Muscle of leg (tissue), 3 donors: ENCODE measurements at regions not wholly inside any gene's neighbourhood (a gene's known extent, or its start where the extent isn't known, plus 50 kb on each side); places are given as distances from the start of the nearest gene placed in this dataset.
"Not testable (repeated sequence)": the region's sequence is repeated elsewhere in the genome, so short reads cannot be mapped to it uniquely, and the experiment has no call there.

ENCODE experiments used
- DNase-seq: peaks from one replicate; pipeline ENCODE4 v3.0.0; 2013
- H3K27ac ChIP-seq: one replicate; pipeline ENCODE4 v1.5.1; 2013; ENCODE audit warnings: mild to moderate bottlenecking, low read length, control low read depth
- H3K27me3 ChIP-seq: one replicate; pipeline ENCODE4 v1.6.1; 2013; ENCODE audit warnings: low read length; ENCODE audit not compliant: control insufficient read depth, insufficient read depth
- H3K36me3 ChIP-seq: one replicate; pipeline ENCODE4 v1.6.1; 2013; ENCODE audit warnings: low read length; ENCODE audit not compliant: control insufficient read depth, insufficient read depth
- H3K4me1 ChIP-seq: one replicate; pipeline ENCODE4 v1.6.1; 2013; ENCODE audit warnings: low read length; ENCODE audit not compliant: control insufficient read depth, insufficient read depth
- H3K4me3 ChIP-seq: one replicate; pipeline ENCODE4 v1.5.1; 2013; ENCODE audit warnings: low read length, control low read depth
- H3K9me3 ChIP-seq: replicated peaks from 2 replicates; pipeline ENCODE4 v1.6.1; 2013; ENCODE audit warnings: low read depth, low read length; ENCODE audit not compliant: control insufficient read depth
- WGBS: methylation state at CpG from one replicate; pipeline ENCODE4 v1.1.5; 2013; ENCODE audit warnings: missing lambda C conversion rate; ENCODE audit not compliant: insufficient coverage; 5-methylcytosine and 5-hydroxymethylcytosine counted together

GRCh38 chr4:72945719-72946336 lies 123.7 kb downstream of the COX18 start:
- Histone ChIP-seq H3K4me1 (no peaks in the 10 kb centered on the region), H3K9me3 (no peaks in the 10 kb centered on the region), H3K27me3 (no peaks in the 10 kb centered on the region), H3K4me3 (no peak overlapping the region), H3K27ac (no peak overlapping the region), H3K36me3 (no peaks in the 10 kb centered on the region)
- 90% methylated on average over 2 of the region's 5 CpGs for WGBS
- DNase-seq = no peak

GRCh38 chr4:72942565-72942964 lies 127.0 kb downstream of the COX18 start:
- no peak for DNase-seq
- Histone ChIP-seq H3K9me3 (no peaks in the 10 kb centered on the region), H3K4me1 (no peaks in the 10 kb centered on the region), H3K27me3 (no peaks in the 10 kb centered on the region), H3K27ac (no peak overlapping the region), H3K36me3 (no peaks in the 10 kb centered on the region), H3K4me3 (no peak overlapping the region)
- WGBS = no CpG with 5 or more reads among the region's 4 CpGs

GRCh38 chr4:72938516-72938915 lies 131.0 kb downstream of the COX18 start:
- no peaks in the 10 kb centered on the region for H3K36me3 ChIP-seq
- H3K4me1 ChIP-seq = no peaks in the 10 kb centered on the region
- H3K27ac ChIP-seq = no peak overlapping the region
- no peaks in the 10 kb centered on the region for H3K27me3 ChIP-seq
- no peaks in the 10 kb centered on the region for H3K9me3 ChIP-seq
- no CpG with 5 or more reads among the region's 2 CpGs for WGBS
- no peak for DNase-seq
- H3K4me3 ChIP-seq = no peak overlapping the region

- no peaks in the 10 kb centered on the region for H3K9me3 ChIP-seq
- no peaks in the 10 kb centered on the region for H3K27me3 ChIP-seq
- H3K4me3 ChIP-seq = no peak overlapping the region
- H3K4me1 ChIP-seq = no peaks in the 10 kb centered on the region
- WGBS = no CpG with 5 or more reads among the region's 1 CpG
- H3K27ac ChIP-seq = no peak overlapping the region
- no peaks in the 10 kb centered on the region for H3K36me3 ChIP-seq
- no peak for DNase-seq
These were observed 134.1 kb downstream of the COX18 start for GRCh38 chr4:72935462-72935861.

- Histone ChIP-seq H3K9me3 (no peaks in the 10 kb centered on the region), H3K27ac (no peak overlapping the region), H3K4me1 (no peaks in the 10 kb centered on the region), H3K27me3 (no peaks in the 10 kb centered on the region), H3K36me3 (no peaks in the 10 kb centered on the region), H3K4me3 (no peak overlapping the region)
- no peak for DNase-seq
- no CpG with 5 or more reads among the region's 1 CpG for whole genome bisulfite sequencing
These were observed 136.5 kb downstream of the COX18 start for GRCh38 chr4:72933029-72933428.

GRCh38 chr4:72931346-72931745 lies 138.2 kb downstream of the COX18 start:
- Histone ChIP-seq H3K4me1 (no peaks in the 10 kb centered on the region), H3K27ac (no peak overlapping the region), H3K36me3 (no peaks in the 10 kb centered on the region), H3K9me3 (no peaks in the 10 kb centered on the region), H3K4me3 (no peak overlapping the region), H3K27me3 (no peaks in the 10 kb centered on the region)
- no peak for DNase-seq
- WGBS = 78% methylated on average over 5 of the region's 5 CpGs

GRCh38 chr4:72929596-72930274 lies 139.8 kb downstream of the COX18 start:
- DNase-seq, H3K4me3 ChIP-seq, H3K9me3 ChIP-seq, H3K27me3 ChIP-seq, H3K36me3 ChIP-seq, H3K4me1 ChIP-seq, H3K27ac ChIP-seq: not testable (repeated sequence)
- 89% methylated on average over 7 of the region's 10 CpGs for WGBS

GRCh38 chr4:72924814-72925213 lies 144.7 kb downstream of the COX18 start:
- WGBS = 93% methylated on average over 2 of the region's 2 CpGs
- no peaks in the 10 kb centered on the region for H3K27me3 ChIP-seq
- no peak for DNase-seq
- no peaks in the 10 kb centered on the region for H3K36me3 ChIP-seq
- no peak overlapping the region for H3K27ac ChIP-seq
- H3K9me3 ChIP-seq = peaks cover 5% of the 10 kb centered on the region
- no peak overlapping the region for H3K4me3 ChIP-seq
- H3K4me1 ChIP-seq = no peaks in the 10 kb centered on the region

- Histone ChIP-seq H3K9me3 (no peaks in the 10 kb centered on the region), H3K36me3 (no peaks in the 10 kb centered on the region), H3K27ac (no peak overlapping the region), H3K27me3 (no peaks in the 10 kb centered on the region), H3K4me3 (no peak overlapping the region), H3K4me1 (no peaks in the 10 kb centered on the region)
- WGBS = 40% methylated on average over 1 of the region's 1 CpG
- DNase-seq = no peak
These were observed 149.6 kb downstream of the COX18 start for GRCh38 chr4:72919937-72920336.

- WGBS = no CpG with 5 or more reads among the region's 3 CpGs
- H3K27me3 ChIP-seq = no peaks in the 10 kb centered on the region
These were observed 150.1 kb downstream of the COX18 start for GRCh38 chr4:72919464-72919863.

More at GRCh38 chr4:72919464-72919863, 150.1 kb downstream of the COX18 start:
- Histone ChIP-seq H3K4me3 (no peak overlapping the region), H3K9me3 (no peaks in the 10 kb centered on the region), H3K36me3 (no peaks in the 10 kb centered on the region), H3K4me1 (no peaks in the 10 kb centered on the region), H3K27ac (no peak overlapping the region)
- DNase-seq = no peak
